GM10266 (cell line): ENCODE measurements at regions not wholly inside any gene's neighbourhood (a gene's known extent, or its start where the extent isn't known, plus 50 kb on each side); places are given as distances from the start of the nearest gene placed in this dataset.

Source experiments
- DNase-seq: peaks from one replicate; pipeline ENCODE4 v3.0.0; 2012; ENCODE audit errors: extremely low spot score
- CTCF ChIP-seq: IDR thresholded peaks from 2 replicates; pipeline ENCODE4 v1.5.1; 2012; ENCODE audit warnings: mild to moderate bottlenecking, low read depth; ENCODE audit not compliant: control insufficient read depth, insufficient read depth; ENCODE audit errors: missing control alignments

- no peak for TF ChIP-seq CTCF
- DNase-seq, result no peak
These were observed 89.9 kb upstream of the MAGI1 start for GRCh38 chr3:66128623-66129022.

- no peak for TF ChIP-seq CTCF
- no peak for DNase-seq
These were observed 82.6 kb upstream of the MAGI1 start for GRCh38 chr3:66121318-66121717.

GRCh38 chr3:66115858-66116654 lies 77.3 kb upstream of the MAGI1 start:
- no peak for DNase-seq
- TF ChIP-seq CTCF, result no peak

- no peak for TF ChIP-seq CTCF
- no peak for DNase-seq
These were observed 74.8 kb upstream of the MAGI1 start for GRCh38 chr3:66113542-66113941.

- no peak for TF ChIP-seq CTCF
- DNase-seq, result no peak
These were observed 72.1 kb upstream of the MAGI1 start for GRCh38 chr3:66110840-66111239.

GRCh38 chr3:66107855-66108254 lies 69.1 kb upstream of the MAGI1 start:
- no peak for DNase-seq
- no peak for TF ChIP-seq CTCF

GRCh38 chr3:66106788-66107187 lies 68.1 kb upstream of the MAGI1 start:
- TF ChIP-seq CTCF, result no peak

More at GRCh38 chr3:66106788-66107187, 68.1 kb upstream of the MAGI1 start:
- DNase-seq, result peak; percentile 19
